HEK293 (cell line): ENCODE measurements at regions not wholly inside any gene's neighbourhood (a gene's known extent, or its start where the extent isn't known, plus 50 kb on each side); places are given as distances from the start of the nearest gene placed in this dataset.

Experiments used
- CTCF ChIA-PET: fragments of 350-600 bp; formaldehyde crosslinking; extraction: SDS; loops from one replicate; lab custom pipeline; 2021; ENCODE audit warnings: antibody characterized with exemption; lab: Yijun Ruan, JAX
- POLR2A ChIA-PET: fragments of 300-600 bp; formaldehyde crosslinking; extraction: SDS; loops from one replicate; lab custom pipeline; 2020; ENCODE audit warnings: antibody characterized with exemption, inconsistent platforms; lab: Yijun Ruan, JAX
- H3K27ac ChIP-seq: fragments of 200-500 bp; sonication (Bioruptor generic); 2 replicates; pipeline ENCODE4 v1.5.1; 2014; ENCODE audit warnings: low read depth, low read length, control low read depth, inconsistent platforms; ENCODE audit errors: extremely low read depth
- H3K36me3 ChIP-seq, 2 experiments: fragments of 200-500 bp in 1 of 2; sonication (Bioruptor generic) in 1 of 2; 1 replicate in 1 of 2; 2 replicates in 1 of 2; pipeline ENCODE4 v1.5.1; 2014 to 2017; ENCODE audit warnings: inconsistent platforms in 2 of 2, low read length in 2 of 2; ENCODE audit not compliant: control insufficient read depth in 2 of 2, insufficient read depth in 1 of 2
- H3K4me1 ChIP-seq: fragments of 200-500 bp; sonication (Bioruptor generic); 2 replicates; pipeline ENCODE4 v1.5.1; 2014; ENCODE audit warnings: mild to moderate bottlenecking, low read length, inconsistent platforms; ENCODE audit not compliant: control insufficient read depth, insufficient read depth
- H3K4me3 ChIP-seq: 2 replicates; pipeline ENCODE4 v1.5.1; 2011; ENCODE audit warnings: low read depth, mild to moderate bottlenecking, control low read depth, low read length, moderate library complexity
- H3K9me3 ChIP-seq: fragments of 200-500 bp; sonication (Bioruptor generic); 2 replicates; pipeline ENCODE4 v1.5.1; 2014; ENCODE audit warnings: low read depth, low read length, inconsistent platforms; ENCODE audit not compliant: control insufficient read depth, insufficient read depth
- BCL11B ChIP-seq: fragments of 450-650 bp; formaldehyde crosslinking; IDR thresholded peaks from 2 replicates; pipeline ENCODE4 v1.5.1; 2016; ENCODE audit warnings: low read depth, missing biosample characterization, missing genetic modification characterization
- HOXC10 ChIP-seq: sonication (generic); formaldehyde crosslinking; IDR thresholded peaks from 2 replicates; pipeline ENCODE4 v1.8.1; 2023; ENCODE audit warnings: mild to moderate bottlenecking, missing genetic modification reagents
- PRDM1 ChIP-seq: fragments of 450-650 bp; formaldehyde crosslinking; IDR thresholded peaks from 2 replicates; pipeline ENCODE4; 2016; ENCODE audit warnings: missing biosample characterization, missing genetic modification characterization
- RBAK ChIP-seq: fragments of 450-650 bp; formaldehyde crosslinking; IDR thresholded peaks from 2 replicates; pipeline ENCODE4 v1.5.1; 2016; ENCODE audit warnings: missing biosample characterization, missing genetic modification characterization
- ZBTB48 ChIP-seq: fragments of 450-650 bp; formaldehyde crosslinking; IDR thresholded peaks from 2 replicates; pipeline ENCODE4 v1.5.1; 2016; ENCODE audit warnings: missing biosample characterization, missing genetic modification characterization
- ZFP41 ChIP-seq: fragments of 450-650 bp; formaldehyde crosslinking; IDR thresholded peaks from 2 replicates; pipeline ENCODE4 v1.5.1; 2016; ENCODE audit warnings: missing biosample characterization, missing genetic modification characterization, borderline replicate concordance
- ZNF10 ChIP-seq: fragments of 450-650 bp; formaldehyde crosslinking; IDR thresholded peaks from 2 replicates; pipeline ENCODE4 v1.5.1; 2017; ENCODE audit warnings: missing biosample characterization, missing genetic modification characterization
- ZNF112 ChIP-seq: fragments of 450-650 bp; formaldehyde crosslinking; IDR thresholded peaks from 2 replicates; pipeline ENCODE4 v1.5.0; 2017; ENCODE audit warnings: missing biosample characterization, missing genetic modification characterization
- ZNF184 ChIP-seq: fragments of 450-650 bp; IDR thresholded peaks from 2 replicates; pipeline ENCODE4 v1.5.1; 2018; ENCODE audit warnings: missing biosample characterization, mild to moderate bottlenecking, missing genetic modification characterization
- ZNF2 ChIP-seq: fragments of 450-650 bp; formaldehyde crosslinking; IDR thresholded peaks from 2 replicates; pipeline ENCODE4 v1.5.1; 2016; ENCODE audit warnings: missing biosample characterization, missing genetic modification characterization
- ZNF211 ChIP-seq: fragments of 450-650 bp; formaldehyde crosslinking; IDR thresholded peaks from 2 replicates; pipeline ENCODE4 v1.5.1; 2016; ENCODE audit warnings: low read depth, missing biosample characterization, missing genetic modification characterization
- ZNF223 ChIP-seq: fragments of 450-650 bp; formaldehyde crosslinking; IDR thresholded peaks from 2 replicates; pipeline ENCODE4 v1.5.1; 2016; ENCODE audit warnings: missing biosample characterization, missing genetic modification characterization
- ZNF23 ChIP-seq: fragments of 450-650 bp; formaldehyde crosslinking; IDR thresholded peaks from 2 replicates; pipeline ENCODE4 v1.5.1; 2016; ENCODE audit warnings: missing biosample characterization, missing genetic modification characterization, borderline replicate concordance
- ZNF248 ChIP-seq: fragments of 450-650 bp; formaldehyde crosslinking; IDR thresholded peaks from 2 replicates; pipeline ENCODE4 v1.5.1; 2017; ENCODE audit warnings: missing biosample characterization, missing genetic modification characterization
- ZNF335 ChIP-seq: fragments of 450-650 bp; formaldehyde crosslinking; conservative IDR thresholded peaks from 2 replicates; pipeline ENCODE4 v1.5.1; 2016; ENCODE audit warnings: missing biosample characterization, missing genetic modification characterization
- ZNF423 ChIP-seq: fragments of 450-650 bp; formaldehyde crosslinking; IDR thresholded peaks from 2 replicates; pipeline ENCODE4 v1.5.1; 2016; ENCODE audit warnings: missing biosample characterization, missing genetic modification characterization
- ZNF473 ChIP-seq: fragments of 450-650 bp; formaldehyde crosslinking; IDR thresholded peaks from 2 replicates; pipeline ENCODE4 v1.5.1; 2017; ENCODE audit warnings: missing biosample characterization, missing genetic modification characterization
- ZNF544 ChIP-seq: fragments of 450-650 bp; formaldehyde crosslinking; IDR thresholded peaks from 2 replicates; pipeline ENCODE4 v1.5.0; 2017; ENCODE audit warnings: missing biosample characterization, missing genetic modification characterization
- ZNF548 ChIP-seq: fragments of 450-650 bp; formaldehyde crosslinking; IDR thresholded peaks from 2 replicates; pipeline ENCODE4 v1.5.1; 2016; ENCODE audit warnings: missing biosample characterization, missing genetic modification characterization
- ZNF658 ChIP-seq: fragments of 450-650 bp; formaldehyde crosslinking; IDR thresholded peaks from 2 replicates; pipeline ENCODE4; 2016; ENCODE audit warnings: missing biosample characterization, missing genetic modification characterization
- ZNF701 ChIP-seq: fragments of 450-650 bp; formaldehyde crosslinking; IDR thresholded peaks from 2 replicates; pipeline ENCODE4 v1.5.1; 2016; ENCODE audit warnings: missing biosample characterization, missing genetic modification characterization
- ZNF747 ChIP-seq: fragments of 450-650 bp; formaldehyde crosslinking; IDR thresholded peaks from 2 replicates; pipeline ENCODE4 v1.5.1; 2016; ENCODE audit warnings: missing biosample characterization, missing genetic modification characterization
- ZNF768 ChIP-seq: fragments of 450-650 bp; formaldehyde crosslinking; IDR thresholded peaks from 2 replicates; pipeline ENCODE4 v1.5.1; 2018; ENCODE audit warnings: missing biosample characterization, mild to moderate bottlenecking, missing genetic modification characterization
- TF ChIP-seq, protein P1 (sequence below): fragments of 450-650 bp; formaldehyde crosslinking; IDR thresholded peaks from 2 replicates; pipeline ENCODE4 v1.5.1; 2016; ENCODE audit warnings: missing biosample characterization, missing genetic modification characterization
- TF ChIP-seq, protein P2 (sequence below): fragments of 450-650 bp; formaldehyde crosslinking; IDR thresholded peaks from 2 replicates; pipeline ENCODE4 v1.5.1; 2017; ENCODE audit warnings: missing biosample characterization, missing genetic modification characterization
- TF ChIP-seq, protein P3 (sequence below): fragments of 450-650 bp; formaldehyde crosslinking; IDR thresholded peaks from 2 replicates; pipeline ENCODE4 v1.5.1; 2016; ENCODE audit warnings: missing biosample characterization, missing genetic modification characterization
- TF ChIP-seq, protein P4 (sequence below): fragments of 450-650 bp; formaldehyde crosslinking; IDR thresholded peaks from 2 replicates; pipeline ENCODE4 v1.5.1; 2016; ENCODE audit warnings: missing biosample characterization, missing genetic modification characterization, borderline replicate concordance
- TF ChIP-seq, protein P5 (sequence below): fragments of 450-650 bp; formaldehyde crosslinking; IDR thresholded peaks from 2 replicates; pipeline ENCODE4 v1.5.1; 2016; ENCODE audit warnings: missing biosample characterization, missing genetic modification characterization

DNA sequence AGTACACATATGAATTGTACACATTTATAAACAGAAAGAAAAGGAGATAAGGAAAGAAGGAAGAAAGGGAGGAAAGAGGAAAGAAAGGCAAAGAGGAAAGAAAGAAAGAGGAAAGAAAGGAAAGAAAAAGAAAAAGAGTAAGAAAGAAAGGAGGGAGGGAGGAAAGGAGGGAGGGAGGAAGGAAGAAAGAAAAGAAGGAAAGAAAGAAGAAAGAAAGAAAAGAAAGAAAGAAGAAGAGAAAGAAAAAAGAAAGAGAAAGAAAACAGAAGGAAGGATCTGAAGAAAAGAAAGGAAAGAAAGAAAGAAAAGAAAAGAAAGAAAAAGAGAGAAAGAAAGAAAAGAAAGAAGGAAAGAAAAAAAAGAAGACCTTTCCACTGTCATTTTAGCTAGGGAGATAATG is 571.4 kb upstream of the SALL1 start:
- POLR2A ChIA-PET, result no interaction called here
- CTCF ChIA-PET, result interaction anchor here (0.6 kb wide), 1 partner anchor 1302 kb away, joined by 4 read pairs; no protein-coding TSS in a partner anchor
- H3K4me3 ChIP-seq, result no peak overlapping the region
- TF ChIP-seq ZNF2 (tag by site-specific recombination), result no peak
- no peak for TF ChIP-seq ZNF423 (tag by site-specific recombination)
- no peak for TF ChIP-seq ZNF701 (tag by site-specific recombination)
- TF ChIP-seq ZNF211 (tag by site-specific recombination), result no peak
- TF ChIP-seq ZNF548 (tag by site-specific recombination), result no peak
- no peak for TF ChIP-seq ZNF768 (tag by site-specific recombination)
- TF ChIP-seq ZNF10, result no peak
- no peak for TF ChIP-seq ZNF23 (tag by site-specific recombination)
- TF ChIP-seq, protein P1, sequence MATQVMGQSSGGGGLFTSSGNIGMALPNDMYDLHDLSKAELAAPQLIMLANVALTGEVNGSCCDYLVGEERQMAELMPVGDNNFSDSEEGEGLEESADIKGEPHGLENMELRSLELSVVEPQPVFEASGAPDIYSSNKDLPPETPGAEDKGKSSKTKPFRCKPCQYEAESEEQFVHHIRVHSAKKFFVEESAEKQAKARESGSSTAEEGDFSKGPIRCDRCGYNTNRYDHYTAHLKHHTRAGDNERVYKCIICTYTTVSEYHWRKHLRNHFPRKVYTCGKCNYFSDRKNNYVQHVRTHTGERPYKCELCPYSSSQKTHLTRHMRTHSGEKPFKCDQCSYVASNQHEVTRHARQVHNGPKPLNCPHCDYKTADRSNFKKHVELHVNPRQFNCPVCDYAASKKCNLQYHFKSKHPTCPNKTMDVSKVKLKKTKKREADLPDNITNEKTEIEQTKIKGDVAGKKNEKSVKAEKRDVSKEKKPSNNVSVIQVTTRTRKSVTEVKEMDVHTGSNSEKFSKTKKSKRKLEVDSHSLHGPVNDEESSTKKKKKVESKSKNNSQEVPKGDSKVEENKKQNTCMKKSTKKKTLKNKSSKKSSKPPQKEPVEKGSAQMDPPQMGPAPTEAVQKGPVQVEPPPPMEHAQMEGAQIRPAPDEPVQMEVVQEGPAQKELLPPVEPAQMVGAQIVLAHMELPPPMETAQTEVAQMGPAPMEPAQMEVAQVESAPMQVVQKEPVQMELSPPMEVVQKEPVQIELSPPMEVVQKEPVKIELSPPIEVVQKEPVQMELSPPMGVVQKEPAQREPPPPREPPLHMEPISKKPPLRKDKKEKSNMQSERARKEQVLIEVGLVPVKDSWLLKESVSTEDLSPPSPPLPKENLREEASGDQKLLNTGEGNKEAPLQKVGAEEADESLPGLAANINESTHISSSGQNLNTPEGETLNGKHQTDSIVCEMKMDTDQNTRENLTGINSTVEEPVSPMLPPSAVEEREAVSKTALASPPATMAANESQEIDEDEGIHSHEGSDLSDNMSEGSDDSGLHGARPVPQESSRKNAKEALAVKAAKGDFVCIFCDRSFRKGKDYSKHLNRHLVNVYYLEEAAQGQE (tag by site-specific recombination), result no peak
- TF ChIP-seq, protein P2, sequence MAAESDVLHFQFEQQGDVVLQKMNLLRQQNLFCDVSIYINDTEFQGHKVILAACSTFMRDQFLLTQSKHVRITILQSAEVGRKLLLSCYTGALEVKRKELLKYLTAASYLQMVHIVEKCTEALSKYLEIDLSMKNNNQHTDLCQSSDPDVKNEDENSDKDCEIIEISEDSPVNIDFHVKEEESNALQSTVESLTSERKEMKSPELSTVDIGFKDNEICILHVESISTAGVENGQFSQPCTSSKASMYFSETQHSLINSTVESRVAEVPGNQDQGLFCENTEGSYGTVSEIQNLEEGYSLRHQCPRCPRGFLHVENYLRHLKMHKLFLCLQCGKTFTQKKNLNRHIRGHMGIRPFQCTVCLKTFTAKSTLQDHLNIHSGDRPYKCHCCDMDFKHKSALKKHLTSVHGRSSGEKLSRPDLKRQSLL (tag by site-specific recombination), result no peak
- no peak for TF ChIP-seq BCL11B (tag by site-specific recombination)
- TF ChIP-seq RBAK, result no peak
- TF ChIP-seq ZBTB48, result no peak
- TF ChIP-seq PRDM1 (tag by site-specific recombination), result peak; percentile 80
- no peak for TF ChIP-seq ZNF184 (tag by site-specific recombination)
- no peak for TF ChIP-seq ZNF544 (tag by site-specific recombination)
- no peak for TF ChIP-seq ZNF658 (tag by site-specific recombination)
- no peak for TF ChIP-seq ZNF747
- TF ChIP-seq, protein P3, sequence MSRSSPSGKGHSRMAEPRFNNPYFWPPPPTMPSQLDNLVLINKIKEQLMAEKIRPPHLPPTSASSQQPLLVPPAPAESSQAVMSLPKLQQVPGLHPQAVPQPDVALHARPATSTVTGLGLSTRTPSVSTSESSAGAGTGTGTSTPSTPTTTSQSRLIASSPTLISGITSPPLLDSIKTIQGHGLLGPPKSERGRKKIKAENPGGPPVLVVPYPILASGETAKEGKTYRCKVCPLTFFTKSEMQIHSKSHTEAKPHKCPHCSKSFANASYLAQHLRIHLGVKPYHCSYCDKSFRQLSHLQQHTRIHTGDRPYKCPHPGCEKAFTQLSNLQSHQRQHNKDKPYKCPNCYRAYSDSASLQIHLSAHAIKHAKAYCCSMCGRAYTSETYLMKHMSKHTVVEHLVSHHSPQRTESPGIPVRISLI (tag by site-specific recombination), result no peak
- TF ChIP-seq ZNF335 (tag by site-specific recombination), result no peak
- no peak for TF ChIP-seq ZNF223
- no peak for TF ChIP-seq HOXC10
- no peak for TF ChIP-seq ZFP41 (tag by site-specific recombination)
- TF ChIP-seq ZNF473 (tag by site-specific recombination), result no peak
- TF ChIP-seq, protein P4, sequence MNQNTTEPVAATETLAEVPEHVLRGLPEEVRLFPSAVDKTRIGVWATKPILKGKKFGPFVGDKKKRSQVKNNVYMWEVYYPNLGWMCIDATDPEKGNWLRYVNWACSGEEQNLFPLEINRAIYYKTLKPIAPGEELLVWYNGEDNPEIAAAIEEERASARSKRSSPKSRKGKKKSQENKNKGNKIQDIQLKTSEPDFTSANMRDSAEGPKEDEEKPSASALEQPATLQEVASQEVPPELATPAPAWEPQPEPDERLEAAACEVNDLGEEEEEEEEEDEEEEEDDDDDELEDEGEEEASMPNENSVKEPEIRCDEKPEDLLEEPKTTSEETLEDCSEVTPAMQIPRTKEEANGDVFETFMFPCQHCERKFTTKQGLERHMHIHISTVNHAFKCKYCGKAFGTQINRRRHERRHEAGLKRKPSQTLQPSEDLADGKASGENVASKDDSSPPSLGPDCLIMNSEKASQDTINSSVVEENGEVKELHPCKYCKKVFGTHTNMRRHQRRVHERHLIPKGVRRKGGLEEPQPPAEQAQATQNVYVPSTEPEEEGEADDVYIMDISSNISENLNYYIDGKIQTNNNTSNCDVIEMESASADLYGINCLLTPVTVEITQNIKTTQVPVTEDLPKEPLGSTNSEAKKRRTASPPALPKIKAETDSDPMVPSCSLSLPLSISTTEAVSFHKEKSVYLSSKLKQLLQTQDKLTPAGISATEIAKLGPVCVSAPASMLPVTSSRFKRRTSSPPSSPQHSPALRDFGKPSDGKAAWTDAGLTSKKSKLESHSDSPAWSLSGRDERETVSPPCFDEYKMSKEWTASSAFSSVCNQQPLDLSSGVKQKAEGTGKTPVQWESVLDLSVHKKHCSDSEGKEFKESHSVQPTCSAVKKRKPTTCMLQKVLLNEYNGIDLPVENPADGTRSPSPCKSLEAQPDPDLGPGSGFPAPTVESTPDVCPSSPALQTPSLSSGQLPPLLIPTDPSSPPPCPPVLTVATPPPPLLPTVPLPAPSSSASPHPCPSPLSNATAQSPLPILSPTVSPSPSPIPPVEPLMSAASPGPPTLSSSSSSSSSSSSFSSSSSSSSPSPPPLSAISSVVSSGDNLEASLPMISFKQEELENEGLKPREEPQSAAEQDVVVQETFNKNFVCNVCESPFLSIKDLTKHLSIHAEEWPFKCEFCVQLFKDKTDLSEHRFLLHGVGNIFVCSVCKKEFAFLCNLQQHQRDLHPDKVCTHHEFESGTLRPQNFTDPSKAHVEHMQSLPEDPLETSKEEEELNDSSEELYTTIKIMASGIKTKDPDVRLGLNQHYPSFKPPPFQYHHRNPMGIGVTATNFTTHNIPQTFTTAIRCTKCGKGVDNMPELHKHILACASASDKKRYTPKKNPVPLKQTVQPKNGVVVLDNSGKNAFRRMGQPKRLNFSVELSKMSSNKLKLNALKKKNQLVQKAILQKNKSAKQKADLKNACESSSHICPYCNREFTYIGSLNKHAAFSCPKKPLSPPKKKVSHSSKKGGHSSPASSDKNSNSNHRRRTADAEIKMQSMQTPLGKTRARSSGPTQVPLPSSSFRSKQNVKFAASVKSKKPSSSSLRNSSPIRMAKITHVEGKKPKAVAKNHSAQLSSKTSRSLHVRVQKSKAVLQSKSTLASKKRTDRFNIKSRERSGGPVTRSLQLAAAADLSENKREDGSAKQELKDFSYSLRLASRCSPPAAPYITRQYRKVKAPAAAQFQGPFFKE (tag by site-specific recombination), result no peak
- no peak for TF ChIP-seq ZNF248 (tag by site-specific recombination)
- TF ChIP-seq ZNF112 (tag by site-specific recombination), result no peak
- TF ChIP-seq, protein P5, sequence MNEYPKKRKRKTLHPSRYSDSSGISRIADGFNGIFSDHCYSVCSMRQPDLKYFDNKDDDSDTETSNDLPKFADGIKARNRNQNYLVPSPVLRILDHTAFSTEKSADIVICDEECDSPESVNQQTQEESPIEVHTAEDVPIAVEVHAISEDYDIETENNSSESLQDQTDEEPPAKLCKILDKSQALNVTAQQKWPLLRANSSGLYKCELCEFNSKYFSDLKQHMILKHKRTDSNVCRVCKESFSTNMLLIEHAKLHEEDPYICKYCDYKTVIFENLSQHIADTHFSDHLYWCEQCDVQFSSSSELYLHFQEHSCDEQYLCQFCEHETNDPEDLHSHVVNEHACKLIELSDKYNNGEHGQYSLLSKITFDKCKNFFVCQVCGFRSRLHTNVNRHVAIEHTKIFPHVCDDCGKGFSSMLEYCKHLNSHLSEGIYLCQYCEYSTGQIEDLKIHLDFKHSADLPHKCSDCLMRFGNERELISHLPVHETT, result no peak

More for the DNA sequence above, 571.4 kb upstream of the SALL1 start:
- Histone ChIP-seq H3K9me3 (no peaks in the 10 kb centered on the region), H3K36me3 (no peaks in the 10 kb centered on the region), H3K27ac (no peak overlapping the region), H3K4me1 (peaks cover 10% of the 10 kb centered on the region; the same call in 1 of the 2 replicates)
